IPS DF 6.9 (cell line): ENCODE measurements at regions not wholly inside any gene's neighbourhood (a gene's known extent, or its start where the extent isn't known, plus 50 kb on each side); places are given as distances from the start of the nearest gene placed in this dataset.
"Not testable (repeated sequence)": the region's sequence is repeated elsewhere in the genome, so short reads cannot be mapped to it uniquely, and the experiment has no call there.

Source experiments
- DNase-seq: peaks from one replicate; pipeline ENCODE4 v3.0.0-alpha.2; 2013; ENCODE audit warnings: low read depth, low spot score
- H3K27ac ChIP-seq: one replicate; pipeline ENCODE4 v1.5.1; 2013; ENCODE audit warnings: low read length, control low read depth
- H3K27me3 ChIP-seq: 2 replicates; pipeline ENCODE4 v1.6.1; 2013; ENCODE audit warnings: mild to moderate bottlenecking, low read length; ENCODE audit not compliant: control insufficient read depth, insufficient read depth
- H3K36me3 ChIP-seq: 2 replicates; pipeline ENCODE4 v1.6.1; 2013; ENCODE audit warnings: low read length; ENCODE audit not compliant: control insufficient read depth, insufficient read depth
- H3K4me1 ChIP-seq: 2 replicates; pipeline ENCODE4 v1.6.1; 2013; ENCODE audit warnings: low read length; ENCODE audit not compliant: control insufficient read depth, insufficient read depth
- H3K4me3 ChIP-seq: 2 replicates; pipeline ENCODE4 v1.5.1; 2013; ENCODE audit warnings: mild to moderate bottlenecking, low read length
- H3K9me3 ChIP-seq: 2 replicates; pipeline ENCODE4 v1.6.1; 2013; ENCODE audit warnings: low read length, inconsistent platforms; ENCODE audit not compliant: control insufficient read depth, insufficient read depth
- WGBS: extraction: QIAGEN DNeasy Blood & Tissue Kit; methylation state at CpG from one replicate; pipeline ENCODE4 v1.1.7; 2013; ENCODE audit warnings: mixed read lengths, missing lambda C conversion rate; ENCODE audit not compliant: insufficient read length, insufficient coverage; 5-methylcytosine and 5-hydroxymethylcytosine counted together

GRCh38 chr1:60655679-60656355 lies 426.5 kb upstream of the NFIA start:
- Histone ChIP-seq H3K4me1 (no peaks in the 10 kb centered on the region), H3K27ac (no peak overlapping the region), H3K9me3 (no peaks in the 10 kb centered on the region), H3K27me3 (no peaks in the 10 kb centered on the region), H3K36me3 (no peaks in the 10 kb centered on the region), H3K4me3 (no peak overlapping the region)
- WGBS = no CpG with 5 or more reads among the region's 2 CpGs
- DNase-seq = no peak

DNA sequence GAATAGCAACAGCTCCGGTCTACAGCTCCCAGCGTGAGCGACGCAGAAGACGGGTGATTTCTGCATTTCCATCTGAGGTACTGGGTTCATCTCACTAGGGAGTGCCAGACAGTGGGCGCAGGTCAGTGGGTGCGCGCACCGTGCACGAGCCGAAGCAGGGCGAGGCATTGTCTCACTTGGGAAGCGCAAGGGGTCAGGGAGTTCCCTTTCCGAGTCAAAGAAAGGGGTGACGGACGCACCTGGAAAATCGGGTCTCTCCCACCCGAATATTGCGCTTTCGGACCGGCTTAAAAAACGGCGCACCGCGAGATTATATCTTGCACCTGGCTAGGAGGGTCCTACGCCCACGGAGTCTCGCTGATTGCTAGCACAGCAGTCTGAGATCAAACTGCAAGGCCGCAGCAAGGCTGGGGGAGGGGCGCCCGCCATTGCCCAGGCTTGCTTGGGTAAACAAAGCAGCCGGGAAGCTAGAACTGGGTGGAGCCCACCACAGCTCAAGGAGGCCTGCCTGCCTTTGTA lies 442.3 kb upstream of the NFIA start:
- WGBS = no CpG with 5 or more reads among the region's 32 CpGs
- H3K4me1 ChIP-seq, H3K27me3 ChIP-seq, H3K27ac ChIP-seq, H3K4me3 ChIP-seq, DNase-seq, H3K36me3 ChIP-seq, H3K9me3 ChIP-seq: not testable (repeated sequence)

GRCh38 chr1:60639287-60639686 lies 443.1 kb upstream of the NFIA start:
- H3K4me3 ChIP-seq = no peak overlapping the region
- H3K4me1 ChIP-seq = no peaks in the 10 kb centered on the region
- H3K27ac ChIP-seq = no peak overlapping the region
- no peaks in the 10 kb centered on the region for H3K9me3 ChIP-seq
- DNase-seq = no peak
- no peaks in the 10 kb centered on the region for H3K27me3 ChIP-seq
- H3K36me3 ChIP-seq = no peaks in the 10 kb centered on the region

DNA sequence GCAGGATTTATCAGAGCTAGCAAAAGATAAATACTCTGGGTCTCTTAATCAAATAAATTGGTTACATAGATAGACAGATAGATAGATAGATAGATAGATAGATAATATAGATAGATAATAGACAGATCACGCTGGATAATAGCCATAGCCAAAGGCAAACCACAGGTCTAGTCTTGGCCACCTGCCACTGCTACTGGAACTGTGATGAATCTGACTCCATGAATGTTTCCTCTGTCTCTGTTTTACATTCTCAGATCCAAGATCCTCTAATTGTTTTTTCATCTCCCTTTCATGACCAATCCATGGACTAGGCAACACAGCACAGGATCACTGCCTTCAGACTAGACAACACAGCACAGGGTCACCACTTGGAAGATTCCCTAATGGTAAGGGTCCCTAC lies 444.7 kb upstream of the NFIA start:
- no peak overlapping the region for H3K27ac ChIP-seq
- DNase-seq = no peak
- no CpG with 5 or more reads among the region's 1 CpG for WGBS

DNA sequence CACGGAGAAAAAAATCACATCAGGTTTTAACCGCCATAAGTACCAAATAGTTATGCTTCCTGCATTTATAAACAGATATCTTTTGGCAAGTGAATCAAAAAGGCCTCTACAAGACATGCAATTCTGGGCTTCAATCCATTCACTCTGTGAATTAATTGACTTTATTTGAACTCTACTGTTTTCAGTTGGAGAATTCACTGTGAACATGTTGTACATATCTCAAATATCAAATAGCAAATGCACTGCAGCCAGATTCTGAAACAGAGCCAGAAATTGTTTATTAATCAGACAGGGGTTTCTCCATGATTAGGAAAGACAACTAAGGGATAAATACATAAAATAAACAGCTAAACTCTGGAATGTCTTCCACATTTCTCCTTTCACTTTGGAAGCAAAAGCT lies 445.4 kb upstream of the NFIA start:
- no peak overlapping the region for H3K27ac ChIP-seq
- WGBS = no CpG with 5 or more reads among the region's 2 CpGs

More for the DNA sequence above, 444.7 kb upstream of the NFIA start:
- H3K36me3 ChIP-seq = no peaks in the 10 kb centered on the region
- no peak overlapping the region for H3K4me3 ChIP-seq
- no peaks in the 10 kb centered on the region for H3K9me3 ChIP-seq
- no peaks in the 10 kb centered on the region for H3K4me1 ChIP-seq
- no peaks in the 10 kb centered on the region for H3K27me3 ChIP-seq

DNA sequence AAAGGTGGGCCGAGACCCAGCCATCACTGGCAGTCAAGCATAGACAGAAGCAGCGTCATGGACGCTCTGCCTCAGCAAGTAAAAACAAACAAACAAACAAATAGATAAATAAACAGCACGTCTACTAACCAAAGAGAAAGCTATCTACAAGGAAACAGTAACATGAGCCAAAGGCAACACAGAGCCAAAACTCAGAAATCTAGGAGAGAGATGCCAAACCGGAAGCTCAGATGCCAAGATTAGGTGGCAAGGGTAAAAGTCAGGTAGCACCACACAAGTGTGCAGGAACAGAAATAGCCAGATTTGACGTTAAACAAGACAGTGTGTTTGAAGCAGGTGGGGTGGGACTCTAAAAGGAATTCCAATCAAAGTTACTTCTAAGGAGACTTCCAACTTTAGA lies 448.3 kb upstream of the NFIA start:
- H3K4me3 ChIP-seq = no peak overlapping the region
- no peaks in the 10 kb centered on the region for H3K9me3 ChIP-seq
- no peaks in the 10 kb centered on the region for H3K36me3 ChIP-seq
- H3K27me3 ChIP-seq = no peaks in the 10 kb centered on the region
- no peak overlapping the region for H3K27ac ChIP-seq
- DNase-seq = no peak
- no CpG with 5 or more reads among the region's 6 CpGs for WGBS
- no peaks in the 10 kb centered on the region for H3K4me1 ChIP-seq

More for the DNA sequence above, 445.4 kb upstream of the NFIA start:
- Histone ChIP-seq H3K4me3 (no peak overlapping the region), H3K9me3 (no peaks in the 10 kb centered on the region), H3K4me1 (no peaks in the 10 kb centered on the region), H3K36me3 (no peaks in the 10 kb centered on the region), H3K27me3 (no peaks in the 10 kb centered on the region)
- DNase-seq = no peak

DNA sequence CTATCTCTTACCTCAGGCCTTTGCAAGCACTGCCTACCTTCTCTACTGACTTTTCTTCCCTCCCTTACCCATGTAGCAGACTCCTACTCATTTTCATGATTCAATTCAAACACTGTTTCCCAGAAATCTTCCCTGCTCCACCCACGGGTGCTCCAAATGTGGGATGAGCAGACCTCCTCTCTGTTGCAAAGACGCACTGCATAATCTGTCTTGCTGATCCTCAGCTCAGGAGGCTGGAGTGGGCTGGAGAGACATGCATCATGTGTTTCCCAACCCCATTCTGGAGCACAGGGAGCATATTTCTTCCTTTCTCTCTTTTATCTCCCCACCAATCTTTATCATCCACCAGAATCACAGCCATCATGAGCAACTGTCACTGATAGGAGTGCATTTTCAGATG lies 459.9 kb upstream of the NFIA start:
- WGBS = no CpG with 5 or more reads among the region's 2 CpGs
- H3K27ac ChIP-seq = no peak overlapping the region
- no peaks in the 10 kb centered on the region for H3K27me3 ChIP-seq
- H3K36me3 ChIP-seq = no peaks in the 10 kb centered on the region
- H3K4me1 ChIP-seq = no peaks in the 10 kb centered on the region
- no peak for DNase-seq
- no peak overlapping the region for H3K4me3 ChIP-seq
- H3K9me3 ChIP-seq = no peaks in the 10 kb centered on the region

GRCh38 chr1:60621368-60621851 lies 461.0 kb upstream of the NFIA start:
- WGBS = no CpG with 5 or more reads among the region's 10 CpGs
- Histone ChIP-seq H3K27ac (no peak overlapping the region), H3K36me3 (no peaks in the 10 kb centered on the region), H3K4me3 (no peak overlapping the region), H3K4me1 (no peaks in the 10 kb centered on the region), H3K27me3 (no peaks in the 10 kb centered on the region), H3K9me3 (no peaks in the 10 kb centered on the region)
- DNase-seq = no peak

- H3K4me3 ChIP-seq = no peak overlapping the region
- H3K27me3 ChIP-seq = no peaks in the 10 kb centered on the region
- WGBS = no CpG with 5 or more reads among the region's 7 CpGs
- DNase-seq = no peak
- H3K27ac ChIP-seq = no peak overlapping the region
- H3K36me3 ChIP-seq = no peaks in the 10 kb centered on the region
- H3K9me3 ChIP-seq = no peaks in the 10 kb centered on the region
- H3K4me1 ChIP-seq = no peaks in the 10 kb centered on the region
Observed at GRCh38 chr1:60620087-60620486, 462.3 kb upstream of the NFIA start.

GRCh38 chr1:60619581-60619980 lies 462.8 kb upstream of the NFIA start:
- Histone ChIP-seq H3K4me3 (no peak overlapping the region), H3K4me1 (no peaks in the 10 kb centered on the region), H3K9me3 (no peaks in the 10 kb centered on the region), H3K36me3 (no peaks in the 10 kb centered on the region), H3K27ac (no peak overlapping the region), H3K27me3 (no peaks in the 10 kb centered on the region)
- no peak for DNase-seq
- WGBS = no CpG with 5 or more reads among the region's 3 CpGs

GRCh38 chr1:60615666-60616065 lies 466.7 kb upstream of the NFIA start:
- DNase-seq = no peak
- WGBS = no CpG with 5 or more reads among the region's 3 CpGs
- no peaks in the 10 kb centered on the region for H3K4me1 ChIP-seq
- no peak overlapping the region for H3K4me3 ChIP-seq
- no peak overlapping the region for H3K27ac ChIP-seq
- H3K27me3 ChIP-seq = no peaks in the 10 kb centered on the region
- H3K36me3 ChIP-seq = no peaks in the 10 kb centered on the region
- no peaks in the 10 kb centered on the region for H3K9me3 ChIP-seq
